ENCODE measurements at regions not wholly inside any gene's neighbourhood (a gene's known extent, or its start where the extent isn't known, plus 50 kb on each side); places are given as distances from the start of the nearest gene placed in this dataset.
A peak's percentile ranks its signal among the peaks of the same experiment; 100 is the strongest.
"Not testable (repeated sequence)": the region's sequence is repeated elsewhere in the genome, so short reads cannot be mapped to it uniquely, and the experiment has no call there.

DNA sequence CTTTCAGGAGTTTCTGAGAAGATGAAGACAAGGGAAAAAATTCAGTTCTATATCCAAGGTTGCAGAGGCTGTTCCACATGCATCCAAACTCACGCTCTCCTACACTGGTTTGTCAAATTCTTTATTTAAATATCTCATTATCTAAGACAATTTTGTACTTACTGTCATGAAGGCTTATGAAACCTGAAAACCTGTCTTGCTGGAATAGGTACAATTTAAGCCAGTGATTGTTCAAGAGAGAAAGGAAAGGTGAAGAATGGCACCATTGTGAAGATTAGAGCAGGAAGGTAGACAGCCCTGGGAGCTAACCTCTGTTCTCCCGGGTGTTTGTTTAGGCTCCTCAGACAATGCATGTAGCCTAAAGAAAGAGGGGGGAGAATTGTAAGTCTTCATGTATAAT, 315.1 kb upstream of the PRKD1 start:
- H3K4ac ChIP-seq (ENCODE audit: low read depth in 1 of 2, low read length in 2 of 2): no peak overlapping the region
- no peak overlapping the region for H3K23ac ChIP-seq (ENCODE audit: low read length in 2 of 2)
- H2BK12ac ChIP-seq (ENCODE audit: low read length in 2 of 2): no peak overlapping the region
- H2BK15ac ChIP-seq (ENCODE audit: low read depth, poor library complexity, severe bottlenecking): no peak overlapping the region
- no peaks in the 10 kb centered on the region for H3K36me3 ChIP-seq (ENCODE audit: control insufficient read depth in 1 of 2, insufficient read depth in 2 of 2, low read depth in 1 of 2, low read length in 2 of 2)
- H2AK5ac ChIP-seq (ENCODE audit: low read length, severe bottlenecking): no peak overlapping the region
- no peak overlapping the region for H3K4me3 ChIP-seq (ENCODE audit: insufficient read depth in 1 of 2, low read depth in 1 of 2, low read length in 2 of 2)
- no peak overlapping the region for H4K8ac ChIP-seq (ENCODE audit: low read length)
- no peak overlapping the region for H3K14ac ChIP-seq (ENCODE audit: low read length in 2 of 2)
- H2BK120ac ChIP-seq (ENCODE audit: low read depth, low read length): no peak overlapping the region
- 91% methylated on average over 1 of the region's 2 CpGs for WGBS
- no peak overlapping the region for H2BK5ac ChIP-seq (ENCODE audit: low read depth, low read length, poor library complexity, severe bottlenecking)
- no peak overlapping the region for H4K91ac ChIP-seq (ENCODE audit: low read length)
- H3K27me3 ChIP-seq (ENCODE audit: control insufficient read depth in 1 of 2, insufficient read depth in 1 of 2, low read length in 2 of 2): peaks cover 0 to 3% of the 10 kb centered on the region in 2 experiments
- H3K9me3 ChIP-seq (ENCODE audit: control insufficient read depth, low read length): no peaks in the 10 kb centered on the region
- H3K79me1 ChIP-seq (replicated peaks; ENCODE audit: low read length, poor library complexity, severe bottlenecking): no peaks in the 10 kb centered on the region
- no peak overlapping the region for H3K18ac ChIP-seq (ENCODE audit: low read depth in 1 of 2, low read length in 2 of 2)
- H3K4me2 ChIP-seq (ENCODE audit: low read length, poor library complexity, severe bottlenecking): no peak overlapping the region
- H3K9ac ChIP-seq (ENCODE audit: low read length): no peak overlapping the region
- no peak overlapping the region for H3K27ac ChIP-seq (ENCODE audit: low read length, poor library complexity, severe bottlenecking)
- no peak for DNase-seq
- no peak overlapping the region for H2AFZ ChIP-seq (ENCODE audit: low read depth, low read length)
- no peaks in the 10 kb centered on the region for H3K4me1 ChIP-seq (ENCODE audit: control insufficient read depth, insufficient read depth, low read depth, low read length)

DNA sequence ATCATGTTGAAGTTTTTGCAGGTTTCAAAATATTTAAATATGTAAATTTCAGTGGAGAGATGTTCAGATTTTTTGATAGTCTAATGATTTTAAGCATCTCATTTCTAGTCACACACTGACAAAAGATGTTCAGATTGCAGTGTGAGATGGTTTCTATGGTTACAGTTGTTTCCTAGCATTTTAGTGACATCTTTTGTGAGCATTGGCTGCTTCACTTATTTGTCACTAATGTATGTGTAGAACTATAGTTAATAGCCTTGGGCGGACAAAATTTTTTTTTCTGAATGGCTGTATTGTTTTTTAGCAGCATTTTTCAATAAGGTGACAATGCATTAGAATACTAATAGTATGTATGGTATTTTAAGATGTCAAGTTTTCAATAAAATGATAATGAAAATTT, 315.6 kb upstream of the PRKD1 start:
- Histone ChIP-seq H3K4ac (ENCODE audit: low read depth in 1 of 2, low read length in 2 of 2) (no peak overlapping the region), H3K4me3 (ENCODE audit: insufficient read depth in 1 of 2, low read depth in 1 of 2, low read length in 2 of 2) (no peak overlapping the region), H2AK5ac (ENCODE audit: low read length, severe bottlenecking) (no peak overlapping the region), H3K14ac (ENCODE audit: low read length in 2 of 2) (no peak overlapping the region), H3K27me3 (ENCODE audit: control insufficient read depth in 1 of 2, insufficient read depth in 1 of 2, low read length in 2 of 2) (peaks cover 0 to 3% of the 10 kb centered on the region in 2 experiments), H2AFZ (ENCODE audit: low read depth, low read length) (no peak overlapping the region), H3K4me1 (ENCODE audit: control insufficient read depth, insufficient read depth, low read depth, low read length) (no peaks in the 10 kb centered on the region), H3K36me3 (ENCODE audit: control insufficient read depth in 1 of 2, insufficient read depth in 2 of 2, low read depth in 1 of 2, low read length in 2 of 2) (no peaks in the 10 kb centered on the region), H2BK120ac (ENCODE audit: low read depth, low read length) (no peak overlapping the region), H3K18ac (ENCODE audit: low read depth in 1 of 2, low read length in 2 of 2) (no peak overlapping the region), H3K4me2 (ENCODE audit: low read length, poor library complexity, severe bottlenecking) (no peak overlapping the region), H3K27ac (ENCODE audit: low read length, poor library complexity, severe bottlenecking) (no peak overlapping the region), H2BK15ac (ENCODE audit: low read depth, poor library complexity, severe bottlenecking) (no peak overlapping the region), H4K8ac (ENCODE audit: low read length) (no peak overlapping the region), H2BK5ac (ENCODE audit: low read depth, low read length, poor library complexity, severe bottlenecking) (no peak overlapping the region), H3K23ac (ENCODE audit: low read length in 2 of 2) (no peak overlapping the region), H3K9me3 (ENCODE audit: control insufficient read depth, low read length) (no peaks in the 10 kb centered on the region), H3K79me1 (replicated peaks; ENCODE audit: low read length, poor library complexity, severe bottlenecking) (no peaks in the 10 kb centered on the region), H4K91ac (ENCODE audit: low read length) (no peak overlapping the region), H2BK12ac (ENCODE audit: low read length in 2 of 2) (no peak overlapping the region), H3K9ac (ENCODE audit: low read length) (peak overlapping the region; percentile 46)
- no peak for DNase-seq
- WGBS: 90% methylated on average over 1 of the region's 1 CpG

DNA sequence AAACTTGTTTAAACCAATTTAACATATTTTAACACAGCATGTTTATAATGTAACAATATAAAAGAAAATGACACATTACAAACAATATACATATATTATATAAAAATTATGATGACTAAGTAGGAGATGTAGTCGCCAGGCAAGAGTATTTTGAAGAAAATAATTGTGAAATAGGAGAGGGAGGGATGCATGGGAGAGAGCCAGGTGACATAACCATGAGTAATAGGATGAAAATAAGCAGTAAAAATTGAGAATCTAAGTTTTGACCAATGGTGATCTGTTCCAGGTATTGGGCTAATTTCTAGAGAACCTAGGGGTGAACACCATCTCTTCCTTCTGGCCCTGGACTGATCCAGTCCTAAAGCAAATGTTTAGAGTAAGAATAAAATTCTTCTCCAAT, 315.2 kb upstream of the G2E3 start:
- no peak overlapping the region for H3K4ac ChIP-seq (ENCODE audit: low read depth in 1 of 2, low read length in 2 of 2)
- no peak overlapping the region for H3K4me3 ChIP-seq (ENCODE audit: insufficient read depth in 1 of 2, low read depth in 1 of 2, low read length in 2 of 2)
- H4K91ac ChIP-seq (ENCODE audit: low read length): no peak overlapping the region
- H2BK120ac ChIP-seq (ENCODE audit: low read depth, low read length): no peak overlapping the region
- no peaks in the 10 kb centered on the region for H3K9me3 ChIP-seq (ENCODE audit: control insufficient read depth, low read length)
- no peak overlapping the region for H2AFZ ChIP-seq (ENCODE audit: low read depth, low read length)
- H3K23ac ChIP-seq (ENCODE audit: low read length in 2 of 2): no peak overlapping the region
- H3K4me1 ChIP-seq (ENCODE audit: control insufficient read depth, insufficient read depth, low read depth, low read length): no peaks in the 10 kb centered on the region
- H3K18ac ChIP-seq (ENCODE audit: low read depth in 1 of 2, low read length in 2 of 2): no peak overlapping the region
- H4K8ac ChIP-seq (ENCODE audit: low read length): no peak overlapping the region
- H3K14ac ChIP-seq (ENCODE audit: low read length in 2 of 2): no peak overlapping the region
- H2BK5ac ChIP-seq (ENCODE audit: low read depth, low read length, poor library complexity, severe bottlenecking): no peak overlapping the region
- H3K4me2 ChIP-seq (ENCODE audit: low read length, poor library complexity, severe bottlenecking): no peak overlapping the region
- no peaks in the 10 kb centered on the region for H3K79me1 ChIP-seq (replicated peaks; ENCODE audit: low read length, poor library complexity, severe bottlenecking)
- no peak overlapping the region for H2BK12ac ChIP-seq (ENCODE audit: low read length in 2 of 2)
- H2BK15ac ChIP-seq (ENCODE audit: low read depth, poor library complexity, severe bottlenecking): no peak overlapping the region
- no peak overlapping the region for H3K27ac ChIP-seq (ENCODE audit: low read length, poor library complexity, severe bottlenecking)
- H3K36me3 ChIP-seq (ENCODE audit: control insufficient read depth in 1 of 2, insufficient read depth in 2 of 2, low read depth in 1 of 2, low read length in 2 of 2): no peaks in the 10 kb centered on the region
- peak overlapping the region; percentile 72 for H3K9ac ChIP-seq (ENCODE audit: low read length)
- WGBS: 50% methylated on average over 1 of the region's 1 CpG
- DNase-seq: no peak
- no peak overlapping the region for H2AK5ac ChIP-seq (ENCODE audit: low read length, severe bottlenecking)
- H3K27me3 ChIP-seq (ENCODE audit: control insufficient read depth in 1 of 2, insufficient read depth in 1 of 2, low read length in 2 of 2): peaks cover 0 to 3% of the 10 kb centered on the region in 2 experiments

DNA sequence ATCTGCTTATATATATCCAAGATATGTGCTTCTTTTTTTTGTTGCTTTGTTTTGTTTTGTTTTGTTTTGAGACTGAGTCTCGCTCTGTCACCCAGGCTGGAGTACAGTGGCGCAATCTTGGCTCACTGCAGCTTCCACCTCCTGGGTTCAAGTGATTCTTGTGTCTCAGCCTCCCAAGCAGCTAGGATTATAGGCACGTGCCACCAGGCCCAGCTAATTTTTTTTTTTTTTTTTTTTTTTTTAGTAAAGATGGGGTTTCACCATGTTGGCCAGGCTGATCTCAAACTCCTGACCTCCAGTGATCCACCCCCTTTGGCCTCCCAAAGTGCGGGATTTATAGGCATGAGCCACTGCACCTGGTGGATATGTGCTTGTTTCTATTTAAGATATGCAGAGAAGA, 314.6 kb upstream of the G2E3 start:
- H3K18ac ChIP-seq (ENCODE audit: low read depth in 1 of 2, low read length in 2 of 2); H3K27me3 ChIP-seq (ENCODE audit: control insufficient read depth in 1 of 2, insufficient read depth in 1 of 2, low read length in 2 of 2): not testable (repeated sequence)
- 89% methylated on average over 2 of the region's 4 CpGs for WGBS

More for the DNA sequence above, 314.6 kb upstream of the G2E3 start:
- not testable (repeated sequence) for H3K27ac ChIP-seq (ENCODE audit: low read length, poor library complexity, severe bottlenecking); H4K8ac ChIP-seq (ENCODE audit: low read length); H3K4me2 ChIP-seq (ENCODE audit: low read length, poor library complexity, severe bottlenecking); H3K4me1 ChIP-seq (ENCODE audit: control insufficient read depth, insufficient read depth, low read depth, low read length); H3K23ac ChIP-seq (ENCODE audit: low read length in 2 of 2); H3K9me3 ChIP-seq (ENCODE audit: control insufficient read depth, low read length); H2BK15ac ChIP-seq (ENCODE audit: low read depth, poor library complexity, severe bottlenecking); H3K4me3 ChIP-seq (ENCODE audit: insufficient read depth in 1 of 2, low read depth in 1 of 2, low read length in 2 of 2); H2AK5ac ChIP-seq (ENCODE audit: low read length, severe bottlenecking); H2BK5ac ChIP-seq (ENCODE audit: low read depth, low read length, poor library complexity, severe bottlenecking); DNase-seq; H2AFZ ChIP-seq (ENCODE audit: low read depth, low read length); H2BK12ac ChIP-seq (ENCODE audit: low read length in 2 of 2); H3K4ac ChIP-seq (ENCODE audit: low read depth in 1 of 2, low read length in 2 of 2); H3K79me1 ChIP-seq (replicated peaks; ENCODE audit: low read length, poor library complexity, severe bottlenecking); H4K91ac ChIP-seq (ENCODE audit: low read length); H3K14ac ChIP-seq (ENCODE audit: low read length in 2 of 2); H2BK120ac ChIP-seq (ENCODE audit: low read depth, low read length); H3K36me3 ChIP-seq (ENCODE audit: control insufficient read depth in 1 of 2, insufficient read depth in 2 of 2, low read depth in 1 of 2, low read length in 2 of 2)
- peak overlapping the region; percentile 72 for H3K9ac ChIP-seq (ENCODE audit: low read length)
